IMR-90 (cell line): ENCODE measurements at regions not wholly inside any gene's neighbourhood (a gene's known extent, or its start where the extent isn't known, plus 50 kb on each side); places are given as distances from the start of the nearest gene placed in this dataset.

Experiments used
- ATAC-seq: fragments of 200-7000 bp; cut with Tn5 transposase; 2 replicates; pipeline ENCODE4 v1.9.1; 2020; ENCODE audit warnings: low read depth, mild to moderate bottlenecking, moderate library complexity
- BruUV-seq: library from RNA; stranded (reverse); fragments of 400-500 nt; replicated peaks from 2 replicates; lab custom pipeline; 2021; lab: Mats Ljungman, UMichigan
- CTCF ChIA-PET: fragments of 300-600 bp; formaldehyde crosslinking; extraction: SDS; loops from one replicate; lab custom pipeline; 2021; ENCODE audit warnings: antibody characterized with exemption; lab: Yijun Ruan, JAX
- POLR2A ChIA-PET: fragments of 300-600 bp; sonication (Branson Sonifier 250); formaldehyde crosslinking; loops from one replicate; lab custom pipeline; 2022; ENCODE audit warnings: antibody characterized with exemption; ENCODE audit not compliant: unreplicated experiment; lab: Charles Lee
- DNase-seq: peaks from one replicate; pipeline ENCODE4 v3.0.0; 2013
- H2AFZ ChIP-seq: replicated peaks from 2 replicates; pipeline ENCODE3; 2013; ENCODE audit warnings: low read length, mild to moderate bottlenecking; ENCODE audit not compliant: poor library complexity
- H2AK5ac ChIP-seq: 2 replicates; pipeline ENCODE4 v1.6.1; 2013; ENCODE audit warnings: low read depth, low read length, inconsistent platforms
- H2AK9ac ChIP-seq: replicated peaks from 2 replicates; pipeline ENCODE3; 2013; ENCODE audit warnings: mild to moderate bottlenecking, low read depth, low read length, moderate library complexity; ENCODE audit not compliant: poor library complexity
- H2BK120ac ChIP-seq: 2 replicates; pipeline ENCODE4 v1.6.1; 2013; ENCODE audit warnings: low read depth, low read length, inconsistent platforms
- H2BK15ac ChIP-seq: 3 replicates; pipeline ENCODE4 v1.6.1; 2013; ENCODE audit warnings: low read depth, low read length, inconsistent platforms
- H2BK20ac ChIP-seq: 2 replicates; pipeline ENCODE4 v1.6.1; 2013; ENCODE audit warnings: low read depth, mild to moderate bottlenecking, inconsistent platforms, low read length, moderate library complexity
- H2BK5ac ChIP-seq: 2 replicates; pipeline ENCODE4 v1.6.1; 2013; ENCODE audit warnings: mild to moderate bottlenecking, low read depth, low read length, inconsistent platforms; ENCODE audit not compliant: poor library complexity, severe bottlenecking
- H3K14ac ChIP-seq: replicated peaks from 2 replicates; pipeline ENCODE4 v1.6.1; 2013; ENCODE audit warnings: low read depth, low read length, inconsistent platforms
- H3K18ac ChIP-seq: 2 replicates; pipeline ENCODE4 v1.6.1; 2013; ENCODE audit warnings: low read depth, low read length, control low read depth
- H3K23ac ChIP-seq: 2 replicates; pipeline ENCODE4 v1.6.1; 2013; ENCODE audit warnings: low read depth, low read length, inconsistent platforms
- H3K27ac ChIP-seq: 2 replicates; pipeline ENCODE4 v1.5.1; 2013; ENCODE audit warnings: mild to moderate bottlenecking, control low read depth, low read length; ENCODE audit not compliant: insufficient read depth
- H3K27me3 ChIP-seq: 2 replicates; pipeline ENCODE4 v1.6.1; 2013; ENCODE audit warnings: low read length; ENCODE audit not compliant: control insufficient read depth, insufficient read depth
- H3K36me3 ChIP-seq: 2 replicates; pipeline ENCODE4 v1.6.1; 2013; ENCODE audit warnings: low read length, mixed read lengths; ENCODE audit not compliant: control insufficient read depth, insufficient read depth
- H3K4ac ChIP-seq: 2 replicates; pipeline ENCODE4 v1.6.1; 2013; ENCODE audit warnings: low read depth, low read length, inconsistent platforms
- H3K4me1 ChIP-seq: 2 replicates; pipeline ENCODE4 v1.6.1; 2013; ENCODE audit warnings: low read length, mixed read lengths; ENCODE audit not compliant: control insufficient read depth, insufficient read depth
- H3K4me2 ChIP-seq: 2 replicates; pipeline ENCODE4 v1.6.1; 2013; ENCODE audit warnings: low read depth, mild to moderate bottlenecking, control low read depth, low read length, moderate library complexity
- H3K4me3 ChIP-seq: 2 replicates; pipeline ENCODE4 v1.5.1; 2013; ENCODE audit warnings: low read depth, mild to moderate bottlenecking, control low read depth, low read length, moderate library complexity; ENCODE audit not compliant: insufficient read depth
- H3K56ac ChIP-seq: 2 replicates; pipeline ENCODE4 v1.6.1; 2013; ENCODE audit warnings: low read length, inconsistent platforms; ENCODE audit not compliant: insufficient read depth; ENCODE audit errors: extremely low read depth
- H3K79me1 ChIP-seq, 2 experiments: 2 replicates each; pipeline ENCODE4 v1.6.1; 2013; ENCODE audit warnings: low read length in 2 of 2, inconsistent platforms in 1 of 2, low read depth in 1 of 2
- H3K9ac ChIP-seq: 2 replicates; pipeline ENCODE4 v1.6.1; 2013; ENCODE audit warnings: low read depth, low read length, control low read depth
- H3K9me1 ChIP-seq: 2 replicates; pipeline ENCODE4 v1.6.1; 2013; ENCODE audit warnings: low read length, inconsistent platforms; ENCODE audit not compliant: insufficient read depth
- H3K9me3 ChIP-seq: 2 replicates; pipeline ENCODE4 v1.6.1; 2013; ENCODE audit warnings: low read length; ENCODE audit not compliant: control insufficient read depth, insufficient read depth
- H4K20me1 ChIP-seq: 2 replicates; pipeline ENCODE4 v1.6.1; 2013; ENCODE audit warnings: low read length, inconsistent platforms; ENCODE audit not compliant: insufficient read depth
- H4K5ac ChIP-seq: 2 replicates; pipeline ENCODE4 v1.6.1; 2013; ENCODE audit warnings: mild to moderate bottlenecking, low read depth, low read length, control low read depth
- H4K8ac ChIP-seq, 2 experiments: 2 replicates each; pipeline ENCODE4 v1.6.1; 2013; ENCODE audit warnings: low read depth in 2 of 2, low read length in 2 of 2, control low read depth in 1 of 2, inconsistent platforms in 1 of 2
- H4K91ac ChIP-seq: 2 replicates; pipeline ENCODE4 v1.6.1; 2013; ENCODE audit warnings: low read depth, low read length, inconsistent platforms; ENCODE audit not compliant: insufficient read depth
- BHLHE40 ChIP-seq: fragments of 150-350 bp; IDR thresholded peaks from 2 replicates; pipeline ENCODE4 v1.6.1; 2016; ENCODE audit warnings: mild to moderate bottlenecking, low read depth, low read length
- CEBPB ChIP-seq: IDR thresholded peaks from 2 replicates; pipeline ENCODE4 v1.6.1; 2012; ENCODE audit warnings: low read depth, low read length, improper control_type of control experiment
- CHD1 ChIP-seq: IDR thresholded peaks from 2 replicates; pipeline ENCODE4 v1.6.1; 2012; ENCODE audit warnings: low read depth, low read length, improper control_type of control experiment
- CTCF ChIP-seq: conservative IDR thresholded peaks from 2 replicates; pipeline ENCODE4 v1.5.1; 2012; ENCODE audit warnings: mild to moderate bottlenecking, low read depth, low read length, improper control_type of control experiment
- ELK1 ChIP-seq: fragments of 150-350 bp; IDR thresholded peaks from 2 replicates; pipeline ENCODE4 v1.6.1; 2016; ENCODE audit warnings: low read depth, mild to moderate bottlenecking, low read length, moderate library complexity, borderline replicate concordance
- FOS ChIP-seq: fragments of 150-350 bp; IDR thresholded peaks from 2 replicates; pipeline ENCODE4 v1.6.1; 2016; ENCODE audit warnings: low read depth, low read length
- MAFK ChIP-seq: IDR thresholded peaks from 2 replicates; pipeline ENCODE4 v1.6.1; 2012; ENCODE audit warnings: low read depth, low read length, improper control_type of control experiment
- MAZ ChIP-seq: IDR thresholded peaks from 2 replicates; pipeline ENCODE4 v1.6.1; 2012; ENCODE audit warnings: low read depth, mild to moderate bottlenecking, low read length, improper control_type of control experiment, moderate library complexity, borderline replicate concordance
- MXI1 ChIP-seq: IDR thresholded peaks from 2 replicates; pipeline ENCODE4 v1.6.1; 2012; ENCODE audit warnings: low read depth, mild to moderate bottlenecking, low read length, moderate library complexity, borderline replicate concordance
- NFE2L2 ChIP-seq: fragments of 150-350 bp; IDR thresholded peaks from 2 replicates; pipeline ENCODE4 v1.6.1; 2016; ENCODE audit warnings: low read depth, mild to moderate bottlenecking, low read length
- POLR2A ChIP-seq: IDR thresholded peaks from 2 replicates; pipeline ENCODE4 v1.6.1; 2012; ENCODE audit warnings: mild to moderate bottlenecking, low read depth, low read length
- RAD21 ChIP-seq: IDR thresholded peaks from 2 replicates; pipeline ENCODE4 v1.6.1; 2012; ENCODE audit warnings: low read length, improper control_type of control experiment
- RCOR1 ChIP-seq: IDR thresholded peaks from 2 replicates; pipeline ENCODE4 v1.6.1; 2012; ENCODE audit warnings: mild to moderate bottlenecking, low read length, improper control_type of control experiment; ENCODE audit not compliant: insufficient replicate concordance
- RFX5 ChIP-seq: IDR thresholded peaks from 2 replicates; pipeline ENCODE4 v1.8.0; 2012; ENCODE audit warnings: low read depth, mild to moderate bottlenecking, low read length, moderate library complexity
- SMC3 ChIP-seq: fragments of 150-350 bp; IDR thresholded peaks from 2 replicates; pipeline ENCODE4 v1.6.1; 2016; ENCODE audit warnings: low read depth, mild to moderate bottlenecking, antibody characterized with exemption, low read length, moderate library complexity
- USF2 ChIP-seq: fragments of 150-350 bp; IDR thresholded peaks from 2 replicates; pipeline ENCODE4 v1.6.1; 2017; ENCODE audit warnings: mild to moderate bottlenecking, antibody characterized with exemption, low read length, low read depth
- WGBS, 2 experiments: methylation state at CpG; one replicate each; pipeline versions ENCODE4 v1.1.5 to v1.1.7; 2013; ENCODE audit warnings: missing lambda C conversion rate in 2 of 2; ENCODE audit not compliant: insufficient read length in 1 of 2; ENCODE audit errors: extremely low coverage in 2 of 2; 5-methylcytosine and 5-hydroxymethylcytosine counted together
- dilution Hi-C: fragments of 300-500 bp; cut with HindIII; formaldehyde crosslinking; loops from one replicate; pipeline ENCODE4 v1.14.3; 2018; ENCODE audit warnings: low sequenced_read_pairs; ENCODE audit not compliant: unreplicated experiment
- in situ Hi-C: fragments of 300-500 bp; cut with MboI; formaldehyde crosslinking; loops from 3 replicates; pipeline ENCODE4 v1.14.3; 2019; ENCODE audit warnings: low sequenced_read_pairs, inconsistent platforms, mixed read lengths
- intact Hi-C: fragments of 100-400 bp; cut with micrococcal nuclease; formaldehyde crosslinking; loops from 2 replicates; pipeline ENCODE4 v1.10.0; 2022

GRCh38 chr1:88311907-88312306 is 372.2 kb upstream of the PKN2 start:
- no peaks in the 10 kb centered on the region for H3K4me1 ChIP-seq
- H2AK9ac ChIP-seq, result no peak overlapping the region
- ChIA-PET POLR2A (no interaction called here), CTCF (interaction anchor here (0.7 kb wide), 1 partner anchor 92 kb away, joined by 7 read pairs; no protein-coding TSS in a partner anchor)
- H3K4me3 ChIP-seq, result no peak overlapping the region
- no peak overlapping the region for H2BK15ac ChIP-seq
- H4K91ac ChIP-seq, result no peak overlapping the region
- no peak overlapping the region for H3K23ac ChIP-seq
- H3K4me2 ChIP-seq, result no peak overlapping the region
- in situ Hi-C loops (loop anchor here (10.0 kb wide), 1 partner anchor 1017 kb away; no protein-coding TSS in a partner anchor), intact Hi-C loops (no loop called here), dilution Hi-C loops (no loop called here)
- H4K8ac ChIP-seq, result no peak overlapping the region
- H3K27ac ChIP-seq, result no peak overlapping the region
- no peak overlapping the region for H2AK5ac ChIP-seq
- no peaks in the 10 kb centered on the region for H3K79me1 ChIP-seq
- no peak overlapping the region for H3K56ac ChIP-seq
- no peak overlapping the region for H2BK120ac ChIP-seq
- no peaks in the 10 kb centered on the region for H3K9me3 ChIP-seq
- no TSS peak for BruUV-seq
- H3K14ac ChIP-seq, result no peak overlapping the region
- no peak overlapping the region for H3K18ac ChIP-seq
- H3K27me3 ChIP-seq, result no peaks in the 10 kb centered on the region
- H3K9me1 ChIP-seq, result no peaks in the 10 kb centered on the region
- no peak overlapping the region for H2AFZ ChIP-seq
- no peak overlapping the region for H4K5ac ChIP-seq
- no peak overlapping the region for H2BK20ac ChIP-seq
- ATAC-seq (no peak), DNase-seq (no peak)
- no peak overlapping the region for H2BK5ac ChIP-seq
- H3K9ac ChIP-seq, result no peak overlapping the region
- whole genome bisulfite sequencing, 2 experiments, result no CpG with 5 or more reads among the region's 2 CpGs
- H3K36me3 ChIP-seq, result no peaks in the 10 kb centered on the region
- H3K4ac ChIP-seq, result no peak overlapping the region
- TF ChIP-seq MAZ (no peak), BHLHE40 (no peak), FOS (no peak), USF2 (no peak), ELK1 (no peak), SMC3 (no peak), MAFK (no peak), NFE2L2 (no peak), RFX5 (no peak), CHD1 (no peak), CTCF (no peak), MXI1 (no peak), POLR2A (no peak), CEBPB (no peak), RCOR1 (no peak), RAD21 (no peak)
- no peaks in the 10 kb centered on the region for H4K20me1 ChIP-seq
